Body of pancreas (tissue), 4 donors: ENCODE measurements at regions not wholly inside any gene's neighbourhood (a gene's known extent, or its start where the extent isn't known, plus 50 kb on each side); places are given as distances from the start of the nearest gene placed in this dataset.
"Not testable (repeated sequence)": the region's sequence is repeated elsewhere in the genome, so short reads cannot be mapped to it uniquely, and the experiment has no call there.

ENCODE experiments used
- ATAC-seq: fragments of 150-250 bp; one replicate; pipeline ENCODE4 v1.9.1; 2016
- DNase-seq, 4 donors: peaks; one replicate each; pipeline ENCODE4 v3.0.0-alpha.2; 2019
- H3K27ac ChIP-seq, 4 donors: fragments of 200-600 bp; sonication (generic); 1 replicate in 3 of 4; 2 replicates in 1 of 4; pipeline versions ENCODE4 v1.5.1 to v1.6.1; 2016 to 2019; ENCODE audit warnings: mild to moderate bottlenecking in 1 of 4, mixed read lengths in 1 of 4, moderate library complexity in 1 of 4
- H3K27me3 ChIP-seq, 2 donors: fragments of 200-600 bp; sonication (generic); one replicate each; pipeline ENCODE4 v1.6.0; 2016; ENCODE audit warnings: mild to moderate bottlenecking in 1 of 2
- H3K36me3 ChIP-seq, 2 donors: fragments of 200-600 bp; sonication (generic); replicated peaks in 1 of 2; 2 replicates each; pipeline ENCODE4 v1.5.1; 2016; ENCODE audit warnings: low read depth in 2 of 2; ENCODE audit not compliant: insufficient read depth in 1 of 2
- H3K4me1 ChIP-seq: fragments of 200-600 bp; sonication (generic); one replicate; pipeline ENCODE4 v1.6.0; 2016
- H3K4me3 ChIP-seq, 2 donors: fragments of 200-600 bp; sonication (generic); 1 replicate in 1 of 2; 2 replicates in 1 of 2; pipeline ENCODE4 v1.5.1; 2016 to 2019
- H3K9me3 ChIP-seq, 3 donors: fragments of 200-600 bp; sonication (generic); 1 replicate in 2 of 3; 2 replicates in 1 of 3; pipeline ENCODE4 v1.5.1; 2016
- POLR2A ChIP-seq, 3 donors: fragments of 450-650 bp; IDR thresholded peaks; one replicate each; pipeline ENCODE4 v1.6.1; 2016; ENCODE audit warnings: antibody characterized with exemption in 3 of 3, mild to moderate bottlenecking in 2 of 3
- WGBS, 2 donors: methylation state at CpG; one replicate each; pipeline ENCODE4 v1.1.5; 2017; 5-methylcytosine and 5-hydroxymethylcytosine counted together
- intact Hi-C: fragments of 100-400 bp; cut with DNase I; formaldehyde crosslinking; loops from one replicate; pipeline ENCODE4 v1.15.1; 2023
- TF ChIP-seq, protein P1 (sequence below), 7 experiments: fragments of 450-650 bp in 4 of 7; fragments of 200-600 bp in 3 of 7; sonication (generic) in 3 of 7; IDR thresholded peaks; one replicate each; pipeline ENCODE4 v1.5.1; 2016 to 2019; ENCODE audit warnings: antibody characterized with exemption in 7 of 7

DNA sequence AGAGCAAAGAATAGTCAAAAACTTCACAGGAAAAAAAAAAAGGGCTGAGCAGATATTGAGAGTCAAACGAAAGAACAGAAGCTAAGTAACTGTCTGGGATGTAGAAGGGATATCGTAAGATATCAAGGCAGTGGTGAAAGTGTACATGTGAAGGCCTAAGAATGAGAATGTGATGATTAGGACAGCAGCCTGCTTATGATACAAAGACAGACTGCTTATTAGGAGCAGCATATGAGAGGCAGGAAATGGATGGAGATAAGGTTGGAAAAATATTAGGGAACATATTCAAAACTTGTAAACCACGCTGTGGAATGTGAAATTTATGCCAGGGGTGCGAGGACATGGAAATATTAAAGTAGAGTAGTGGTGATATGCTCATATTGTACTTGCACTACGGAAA lies 133.1 kb upstream of the FAM174A start:
- no peak for TF ChIP-seq POLR2A (IDR thresholded peaks at IDR 0.05)
- TF ChIP-seq, protein P1, sequence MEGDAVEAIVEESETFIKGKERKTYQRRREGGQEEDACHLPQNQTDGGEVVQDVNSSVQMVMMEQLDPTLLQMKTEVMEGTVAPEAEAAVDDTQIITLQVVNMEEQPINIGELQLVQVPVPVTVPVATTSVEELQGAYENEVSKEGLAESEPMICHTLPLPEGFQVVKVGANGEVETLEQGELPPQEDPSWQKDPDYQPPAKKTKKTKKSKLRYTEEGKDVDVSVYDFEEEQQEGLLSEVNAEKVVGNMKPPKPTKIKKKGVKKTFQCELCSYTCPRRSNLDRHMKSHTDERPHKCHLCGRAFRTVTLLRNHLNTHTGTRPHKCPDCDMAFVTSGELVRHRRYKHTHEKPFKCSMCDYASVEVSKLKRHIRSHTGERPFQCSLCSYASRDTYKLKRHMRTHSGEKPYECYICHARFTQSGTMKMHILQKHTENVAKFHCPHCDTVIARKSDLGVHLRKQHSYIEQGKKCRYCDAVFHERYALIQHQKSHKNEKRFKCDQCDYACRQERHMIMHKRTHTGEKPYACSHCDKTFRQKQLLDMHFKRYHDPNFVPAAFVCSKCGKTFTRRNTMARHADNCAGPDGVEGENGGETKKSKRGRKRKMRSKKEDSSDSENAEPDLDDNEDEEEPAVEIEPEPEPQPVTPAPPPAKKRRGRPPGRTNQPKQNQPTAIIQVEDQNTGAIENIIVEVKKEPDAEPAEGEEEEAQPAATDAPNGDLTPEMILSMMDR (IDR thresholded peaks at IDR 0.05), result no peak

DNA sequence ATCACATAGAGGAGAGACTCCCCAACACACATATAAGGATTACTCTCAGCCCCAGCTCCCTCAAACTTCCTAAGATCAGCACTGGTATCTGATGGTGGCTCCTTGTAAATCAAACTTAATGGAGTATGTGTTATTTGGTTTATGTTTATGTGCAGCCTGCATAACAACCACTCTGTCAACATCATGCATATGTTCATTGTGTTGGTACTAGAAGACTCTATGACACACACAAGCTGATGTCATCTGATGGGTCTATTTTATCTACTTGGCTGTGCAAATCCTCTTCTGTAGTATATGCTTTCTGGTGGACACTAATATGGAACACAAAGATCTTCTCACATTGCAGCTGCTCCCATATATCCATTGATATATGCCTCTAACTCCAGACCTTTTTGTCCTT lies 134.0 kb upstream of the FAM174A start:
- no peak overlapping the region for H3K4me3 ChIP-seq
- ATAC-seq, result no peak
- no peaks in the 10 kb centered on the region for H3K36me3 ChIP-seq
- no peaks in the 10 kb centered on the region for H3K4me1 ChIP-seq
- intact Hi-C loops, result no loop called here
- H3K9me3 ChIP-seq, result no peaks in the 10 kb centered on the region
- TF ChIP-seq, protein P1 (IDR thresholded peaks at IDR 0.05), result no peak
- no peak for DNase-seq
- no peak overlapping the region for H3K27ac ChIP-seq
- H3K27me3 ChIP-seq, result no peaks in the 10 kb centered on the region

More for the DNA sequence above, 133.1 kb upstream of the FAM174A start:
- DNase-seq (no peak), ATAC-seq (no peak)
- no peaks in the 10 kb centered on the region for H3K9me3 ChIP-seq
- no peak overlapping the region for H3K27ac ChIP-seq
- no peaks in the 10 kb centered on the region for H3K4me1 ChIP-seq
- H3K27me3 ChIP-seq, result no peaks in the 10 kb centered on the region
- WGBS, 2 donors, result 57 to 71% methylated on average over 5 of the region's 5 CpGs
- intact Hi-C loops, result no loop called here
- H3K4me3 ChIP-seq, result no peak overlapping the region
- H3K36me3 ChIP-seq, result no peaks in the 10 kb centered on the region

DNA sequence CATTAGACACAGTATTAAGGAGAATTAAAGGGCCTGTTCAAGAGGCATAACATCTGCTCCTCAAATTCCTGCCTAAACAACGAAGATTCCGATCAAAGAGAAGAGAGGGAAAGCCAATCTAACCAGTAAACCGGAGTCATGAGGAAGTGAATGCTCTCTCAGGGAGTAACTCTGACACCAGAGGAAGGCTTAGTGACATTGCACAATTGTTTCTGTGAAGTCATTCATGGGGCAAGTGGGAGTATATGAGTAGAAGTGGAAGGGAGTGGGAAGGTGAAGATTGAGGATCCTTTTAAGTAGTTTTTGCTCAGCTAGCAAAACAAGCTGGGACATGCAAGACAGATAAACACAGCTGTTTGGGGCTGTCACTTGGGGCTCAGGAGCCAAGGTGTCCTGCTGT lies 136.4 kb upstream of the FAM174A start:
- H3K4me1 ChIP-seq, H3K9me3 ChIP-seq, H3K27ac ChIP-seq, DNase-seq, H3K4me3 ChIP-seq, H3K27me3 ChIP-seq, ATAC-seq, intact Hi-C loops, H3K36me3 ChIP-seq: not testable (repeated sequence)
- 44 to 58% methylated on average over 3 of the region's 3 CpGs for WGBS, 2 donors

DNA sequence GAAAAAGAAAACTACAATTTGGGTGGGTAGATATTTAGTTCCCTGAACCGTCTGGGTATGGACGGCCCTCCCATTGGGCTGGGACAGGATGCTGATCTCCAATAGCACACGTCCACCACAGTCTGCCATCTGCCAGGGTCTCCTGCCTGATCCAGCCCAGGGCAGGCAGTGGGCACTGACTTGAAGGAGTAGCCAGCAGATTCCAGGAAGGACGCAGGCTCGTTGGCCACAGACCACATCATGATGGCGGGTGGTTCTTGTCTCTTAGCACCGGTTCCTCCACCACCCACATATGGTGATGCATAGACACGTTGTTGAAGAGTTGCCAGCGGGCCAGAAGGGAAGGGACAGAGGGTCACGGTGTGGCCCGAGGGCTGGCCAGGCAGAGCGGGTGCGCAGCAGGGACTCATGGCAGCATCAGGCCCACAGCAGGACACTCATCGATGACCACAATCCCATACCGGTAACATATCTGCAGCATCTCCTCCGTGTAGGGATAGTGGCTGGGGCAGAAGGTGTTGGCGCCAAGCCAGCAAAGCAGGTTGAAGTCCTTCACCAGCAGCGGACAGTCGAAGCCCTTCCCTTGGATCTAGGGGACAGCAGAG lies 155.8 kb upstream of the FAM174A start:
- DNase-seq, H3K4me1 ChIP-seq, H3K27me3 ChIP-seq, H3K36me3 ChIP-seq, H3K4me3 ChIP-seq, ATAC-seq, H3K9me3 ChIP-seq, H3K27ac ChIP-seq, intact Hi-C loops: not testable (repeated sequence)
- WGBS, 2 donors, result 89 to 92% methylated on average over 5 to 11 of the region's 19 CpGs

DNA sequence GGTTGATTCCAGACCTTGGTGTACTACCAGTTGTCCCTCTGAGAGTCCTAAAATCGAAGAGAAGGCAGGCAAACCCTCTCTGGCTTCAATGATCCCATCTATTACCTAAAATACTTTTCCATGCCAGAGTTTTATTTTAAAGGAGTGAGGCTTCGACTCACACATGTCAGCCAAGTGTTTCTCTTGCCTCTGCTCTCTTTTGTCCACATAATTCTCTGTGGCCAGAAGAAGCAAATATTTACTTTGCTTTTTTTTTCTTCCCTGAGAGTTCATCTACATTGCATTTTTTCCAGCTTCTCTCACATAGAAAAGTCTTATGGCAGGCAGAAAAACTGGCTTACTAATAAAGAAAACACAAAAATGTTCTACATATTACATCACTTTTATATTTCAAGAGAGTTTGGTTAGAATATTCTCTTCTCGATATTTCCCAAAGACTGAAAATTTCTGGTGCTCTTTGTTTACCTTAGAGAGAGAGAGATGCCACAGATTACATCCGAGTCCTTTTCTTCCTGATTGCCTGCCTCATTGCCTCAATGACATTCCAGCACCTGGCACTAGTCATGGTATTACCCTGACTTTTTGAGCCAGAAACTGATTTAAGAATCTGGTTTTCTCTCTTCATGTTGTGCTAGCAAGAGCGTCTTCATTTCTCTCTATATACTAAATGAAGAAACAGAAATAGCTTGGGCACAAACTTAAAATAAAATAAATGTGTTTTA lies 170.3 kb upstream of the FAM174A start:
- ATAC-seq, H3K27me3 ChIP-seq, H3K36me3 ChIP-seq, DNase-seq, intact Hi-C loops, H3K4me3 ChIP-seq, H3K27ac ChIP-seq, H3K4me1 ChIP-seq, H3K9me3 ChIP-seq: not testable (repeated sequence)
- WGBS, 2 donors, result 30 to 31% methylated on average over 5 of the region's 5 CpGs

DNA sequence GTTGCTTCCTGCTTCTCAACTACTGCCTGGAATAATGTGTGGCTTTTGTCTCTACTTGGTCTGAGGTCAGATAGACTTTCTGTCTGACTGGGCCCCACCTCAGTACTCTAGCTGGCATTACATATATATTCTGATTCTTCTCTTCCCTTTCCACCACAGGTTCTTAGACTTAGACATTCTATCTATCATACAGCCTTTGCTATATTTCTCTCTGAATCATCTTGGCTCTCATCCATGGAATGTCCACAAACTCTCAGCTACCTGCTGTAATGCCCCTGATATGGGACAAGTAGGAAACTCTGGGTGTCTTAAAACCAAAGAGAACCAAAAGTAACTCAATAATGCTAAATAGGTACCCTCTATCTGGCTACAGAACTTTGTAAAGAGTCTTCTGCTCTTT lies 170.8 kb upstream of the FAM174A start:
- DNase-seq, H3K9me3 ChIP-seq, H3K4me1 ChIP-seq, ATAC-seq, H3K27me3 ChIP-seq, H3K4me3 ChIP-seq, intact Hi-C loops, H3K36me3 ChIP-seq, H3K27ac ChIP-seq: not testable (repeated sequence)

DNA sequence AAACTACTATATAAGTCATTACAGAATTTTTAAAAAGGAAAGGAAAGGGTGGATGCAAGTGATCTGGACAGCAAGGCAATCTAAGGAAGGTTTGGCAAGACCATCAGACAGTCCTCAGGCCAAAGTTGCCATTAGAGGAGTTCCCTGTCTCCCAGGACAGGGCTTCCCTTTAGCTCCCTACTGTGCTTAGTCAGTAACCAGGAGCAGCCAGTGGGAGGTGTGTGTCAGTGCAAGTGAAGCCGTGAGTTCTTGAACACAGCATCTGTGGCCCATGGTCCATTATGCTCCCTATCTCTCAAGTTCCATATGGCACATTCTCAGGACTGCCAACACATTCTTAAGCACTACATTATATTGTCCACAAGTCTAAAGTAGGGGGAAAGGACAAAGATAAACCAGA lies 175.2 kb upstream of the FAM174A start:
- H3K27ac ChIP-seq, intact Hi-C loops: not testable (repeated sequence)

DNA sequence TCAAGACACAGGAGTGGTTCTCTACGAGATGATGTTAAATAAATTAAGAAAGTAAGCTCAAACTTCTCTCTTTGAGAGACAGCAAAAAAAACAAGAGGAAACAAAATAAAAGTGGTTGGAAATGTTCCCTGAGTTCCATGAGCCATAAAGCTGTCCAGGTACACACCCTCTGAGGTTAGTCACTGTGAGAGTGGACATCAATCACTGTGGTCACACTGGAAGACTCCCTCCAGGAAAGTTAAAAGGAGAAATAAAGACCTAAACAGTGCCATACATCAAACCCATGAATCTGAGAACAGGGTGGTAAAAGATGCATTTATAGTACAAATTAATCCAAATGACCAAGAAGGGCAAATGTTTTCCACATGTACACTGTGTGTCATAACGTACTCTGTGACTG lies 188.9 kb upstream of the FAM174A start:
- H3K4me3 ChIP-seq, H3K36me3 ChIP-seq, H3K4me1 ChIP-seq, DNase-seq, ATAC-seq, H3K9me3 ChIP-seq, H3K27ac ChIP-seq, intact Hi-C loops, H3K27me3 ChIP-seq: not testable (repeated sequence)
- 40 to 72% methylated on average over 2 of the region's 2 CpGs for WGBS, 2 donors

More for the DNA sequence above, 175.2 kb upstream of the FAM174A start:
- WGBS, 2 donors, result 64% methylated on average over 1 of the region's 1 CpG; no CpG with 5 or more reads in 1 of the 2 donors
- ATAC-seq, H3K4me3 ChIP-seq, H3K4me1 ChIP-seq, H3K27me3 ChIP-seq, DNase-seq, H3K9me3 ChIP-seq, H3K36me3 ChIP-seq: not testable (repeated sequence)

DNA sequence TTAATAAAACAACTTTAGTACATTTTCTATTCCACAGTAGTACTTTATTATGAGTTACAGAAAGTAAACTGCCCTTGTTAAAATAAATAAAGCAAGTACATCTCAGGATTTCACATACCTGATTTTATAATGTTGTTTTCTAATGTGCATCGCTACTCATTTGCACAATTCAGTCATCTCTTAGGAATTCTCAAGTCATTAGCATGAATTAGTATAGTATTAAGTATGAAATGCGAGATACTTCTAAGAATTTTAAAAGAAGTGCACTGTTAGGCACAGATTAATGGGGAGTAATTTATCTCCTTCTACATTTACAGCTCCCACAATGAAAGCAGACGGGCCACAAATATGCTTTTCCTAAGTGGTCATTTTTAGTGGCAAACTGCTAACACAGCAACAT lies 193.7 kb upstream of the FAM174A start:
- DNase-seq, H3K27me3 ChIP-seq, H3K9me3 ChIP-seq, H3K4me1 ChIP-seq, H3K27ac ChIP-seq, H3K4me3 ChIP-seq, H3K36me3 ChIP-seq, ATAC-seq, intact Hi-C loops: not testable (repeated sequence)
- no CpG with 5 or more reads among the region's 3 CpGs for WGBS, 2 donors
